OCI-LY7 (cell line): ENCODE measurements at regions not wholly inside any gene's neighbourhood (a gene's known extent, or its start where the extent isn't known, plus 50 kb on each side); places are given as distances from the start of the nearest gene placed in this dataset.

ENCODE experiments used
- BruUV-seq: library from RNA; stranded (reverse); fragments of 400-500 nt; replicated peaks from 2 replicates; lab custom pipeline; 2021; lab: Mats Ljungman, UMichigan
- CTCF ChIA-PET: fragments of 300-600 bp; sonication (Branson Sonifier 250); formaldehyde crosslinking; loops from one replicate; lab custom pipeline; 2022; ENCODE audit warnings: antibody characterized with exemption; ENCODE audit not compliant: unreplicated experiment; lab: Charles Lee
- POLR2A ChIA-PET: fragments of 300-600 bp; sonication (Branson Sonifier 250); formaldehyde crosslinking; loops from one replicate; lab custom pipeline; 2022; ENCODE audit warnings: antibody characterized with exemption; lab: Charles Lee
- DNase-seq: peaks from one replicate; pipeline ENCODE4 v3.0.0-alpha.2; 2015; ENCODE audit warnings: low spot score
- H2AFZ ChIP-seq: fragments of 200-600 bp; sonication (generic), shearing (Covaris generic); 2 replicates; pipeline ENCODE4 v1.6.1; 2014; ENCODE audit warnings: mild to moderate bottlenecking, antibody characterized with exemption, low read length, moderate library complexity
- H3K27ac ChIP-seq: fragments of 200-600 bp; sonication (generic); 2 replicates; pipeline ENCODE4 v1.5.1; 2014; ENCODE audit warnings: mixed run types, low read depth, mild to moderate bottlenecking, moderate library complexity, low read length, inconsistent platforms; ENCODE audit not compliant: poor library complexity, severe bottlenecking
- H3K36me3 ChIP-seq: fragments of 200-600 bp; sonication (generic); 2 replicates; pipeline ENCODE4 v1.6.1; 2014; ENCODE audit warnings: mild to moderate bottlenecking, antibody characterized with exemption, low read length, moderate library complexity, mixed read lengths; ENCODE audit not compliant: insufficient read depth
- H3K4me1 ChIP-seq: fragments of 200-600 bp; sonication (generic); 2 replicates; pipeline ENCODE4 v1.5.1; 2014; ENCODE audit warnings: mild to moderate bottlenecking, low read length; ENCODE audit not compliant: insufficient read depth, poor library complexity, severe bottlenecking
- H3K4me2 ChIP-seq: fragments of 200-600 bp; sonication (generic); 2 replicates; pipeline ENCODE4 v1.6.1; 2014; ENCODE audit warnings: mild to moderate bottlenecking, low read length
- H3K4me3 ChIP-seq: fragments of 200-600 bp; sonication (generic); 2 replicates; pipeline ENCODE4 v1.5.1; 2014; ENCODE audit warnings: mild to moderate bottlenecking, low read depth, low read length; ENCODE audit not compliant: poor library complexity, severe bottlenecking
- H3K79me2 ChIP-seq: fragments of 200-600 bp; sonication (generic); 2 replicates; pipeline ENCODE4 v1.6.1; 2016; ENCODE audit warnings: low read depth, mild to moderate bottlenecking, low read length, moderate library complexity, mixed read lengths; ENCODE audit not compliant: insufficient read depth
- H3K9me2 ChIP-seq: fragments of 200-600 bp; sonication (generic); 2 replicates; pipeline ENCODE4 v1.6.1; 2016; ENCODE audit warnings: mild to moderate bottlenecking, low read length, mixed read lengths; ENCODE audit not compliant: insufficient read depth
- H3K9me3 ChIP-seq: fragments of 200-600 bp; sonication (generic); 2 replicates; pipeline ENCODE4 v1.6.1; 2014; ENCODE audit warnings: mild to moderate bottlenecking, mixed run types, low read length, mixed read lengths
- H4K20me1 ChIP-seq: fragments of 200-600 bp; sonication (generic); 2 replicates; pipeline ENCODE4 v1.6.1; 2014; ENCODE audit warnings: mild to moderate bottlenecking, antibody characterized with exemption, low read length, moderate library complexity, mixed read lengths; ENCODE audit not compliant: insufficient read depth
- EZH2phosphoT487 ChIP-seq: fragments of 200-600 bp; sonication (generic); IDR thresholded peaks from 2 replicates; pipeline ENCODE4 v1.6.1; 2018; ENCODE audit warnings: low read depth, borderline replicate concordance, mild to moderate bottlenecking, mixed run types, antibody characterized with exemption, low read length, moderate library complexity, mixed read lengths
- intact Hi-C: fragments of 100-400 bp; cut with micrococcal nuclease; formaldehyde crosslinking; loops from one replicate; pipeline ENCODE4 v1.10.0; 2022; ENCODE audit not compliant: unreplicated experiment
- TF ChIP-seq, protein P1 (sequence below): fragments of 200-600 bp; sonication (generic); conservative IDR thresholded peaks from 2 replicates; pipeline ENCODE4 v1.5.1; 2014; ENCODE audit warnings: mild to moderate bottlenecking, antibody characterized with exemption, low read length, moderate library complexity, mixed read lengths

DNA sequence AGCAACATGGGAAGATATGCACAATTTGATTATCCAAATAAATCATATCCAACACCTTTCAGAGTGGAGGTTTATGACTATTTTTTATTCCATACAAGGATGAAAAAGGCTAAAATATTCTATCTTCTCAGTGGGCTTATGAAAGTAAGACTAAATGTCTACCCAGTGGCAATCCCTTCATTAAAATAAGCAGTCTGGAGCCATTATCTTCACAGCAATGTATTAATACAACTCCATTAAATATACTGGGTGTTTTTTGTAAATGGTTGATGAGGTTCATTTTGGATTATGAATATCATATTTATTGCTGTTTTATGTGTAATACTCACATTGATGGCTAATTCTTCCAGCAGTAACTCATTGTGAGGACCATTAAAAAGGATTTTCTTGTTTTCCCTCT, 352.7 kb upstream of the SOX11 start:
- Histone ChIP-seq H3K9me3 (no peaks in the 10 kb centered on the region), H3K36me3 (no peaks in the 10 kb centered on the region), H3K4me1 (no peaks in the 10 kb centered on the region), H3K9me2 (no peaks in the 10 kb centered on the region), H3K4me3 (no peak overlapping the region), H4K20me1 (no peaks in the 10 kb centered on the region), H3K4me2 (no peak overlapping the region), H3K79me2 (no peaks in the 10 kb centered on the region), H2AFZ (no peak overlapping the region), H3K27ac (no peak overlapping the region)
- BruUV-seq, result no TSS peak
- ChIA-PET CTCF (no interaction called here), POLR2A (no interaction called here)
- intact Hi-C loops, result no loop called here
- TF ChIP-seq, protein P1, sequence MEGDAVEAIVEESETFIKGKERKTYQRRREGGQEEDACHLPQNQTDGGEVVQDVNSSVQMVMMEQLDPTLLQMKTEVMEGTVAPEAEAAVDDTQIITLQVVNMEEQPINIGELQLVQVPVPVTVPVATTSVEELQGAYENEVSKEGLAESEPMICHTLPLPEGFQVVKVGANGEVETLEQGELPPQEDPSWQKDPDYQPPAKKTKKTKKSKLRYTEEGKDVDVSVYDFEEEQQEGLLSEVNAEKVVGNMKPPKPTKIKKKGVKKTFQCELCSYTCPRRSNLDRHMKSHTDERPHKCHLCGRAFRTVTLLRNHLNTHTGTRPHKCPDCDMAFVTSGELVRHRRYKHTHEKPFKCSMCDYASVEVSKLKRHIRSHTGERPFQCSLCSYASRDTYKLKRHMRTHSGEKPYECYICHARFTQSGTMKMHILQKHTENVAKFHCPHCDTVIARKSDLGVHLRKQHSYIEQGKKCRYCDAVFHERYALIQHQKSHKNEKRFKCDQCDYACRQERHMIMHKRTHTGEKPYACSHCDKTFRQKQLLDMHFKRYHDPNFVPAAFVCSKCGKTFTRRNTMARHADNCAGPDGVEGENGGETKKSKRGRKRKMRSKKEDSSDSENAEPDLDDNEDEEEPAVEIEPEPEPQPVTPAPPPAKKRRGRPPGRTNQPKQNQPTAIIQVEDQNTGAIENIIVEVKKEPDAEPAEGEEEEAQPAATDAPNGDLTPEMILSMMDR, result no peak
- TF ChIP-seq EZH2phosphoT487, result no peak
- DNase-seq, result no peak

DNA sequence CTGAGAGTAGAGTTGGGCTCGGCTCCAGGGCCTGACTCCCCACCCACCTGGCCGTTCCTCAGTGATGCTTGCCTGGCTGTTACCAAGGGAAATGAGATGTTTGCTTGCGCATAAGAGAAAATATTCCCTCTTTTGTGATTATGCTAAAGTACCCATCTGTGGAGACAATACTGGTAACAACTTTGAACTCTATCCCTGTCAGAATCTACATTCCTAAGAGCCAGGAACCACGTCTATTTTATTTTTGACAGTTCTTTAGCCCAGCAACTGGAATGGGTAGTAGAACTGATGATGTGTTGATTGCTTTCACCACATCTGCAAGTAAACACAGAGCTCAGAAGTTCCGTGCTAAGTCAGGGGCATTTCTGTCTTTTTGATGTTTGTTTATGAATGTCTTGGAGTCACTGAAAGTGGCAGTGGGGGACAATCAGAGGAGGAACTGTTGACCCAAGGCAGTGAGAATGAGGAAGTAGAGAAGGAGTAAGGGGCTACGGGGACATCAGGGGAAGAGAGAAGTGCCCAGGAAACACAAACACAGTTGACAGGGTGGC, 348.3 kb upstream of the SOX11 start:
- TF ChIP-seq, protein P1, result no peak
- no peak for TF ChIP-seq EZH2phosphoT487
- no peaks in the 10 kb centered on the region for H3K4me1 ChIP-seq
- intact Hi-C loops, result no loop called here
- H2AFZ ChIP-seq, result no peak overlapping the region
- no peaks in the 10 kb centered on the region for H3K36me3 ChIP-seq
- DNase-seq, result no peak
- H3K4me2 ChIP-seq, result no peak overlapping the region
- H3K9me3 ChIP-seq, result no peaks in the 10 kb centered on the region
- ChIA-PET CTCF (no interaction called here), POLR2A (interaction anchor here (0.5 to 0.6 kb wide), 2 partner anchors 399 to 1514 kb away, joined by 4 to 5 read pairs; no protein-coding TSS in a partner anchor)
- no TSS peak for BruUV-seq
- no peaks in the 10 kb centered on the region for H3K9me2 ChIP-seq
- H3K27ac ChIP-seq, result no peak overlapping the region
- H3K4me3 ChIP-seq, result no peak overlapping the region
- H3K79me2 ChIP-seq, result no peaks in the 10 kb centered on the region
- H4K20me1 ChIP-seq, result no peaks in the 10 kb centered on the region

DNA sequence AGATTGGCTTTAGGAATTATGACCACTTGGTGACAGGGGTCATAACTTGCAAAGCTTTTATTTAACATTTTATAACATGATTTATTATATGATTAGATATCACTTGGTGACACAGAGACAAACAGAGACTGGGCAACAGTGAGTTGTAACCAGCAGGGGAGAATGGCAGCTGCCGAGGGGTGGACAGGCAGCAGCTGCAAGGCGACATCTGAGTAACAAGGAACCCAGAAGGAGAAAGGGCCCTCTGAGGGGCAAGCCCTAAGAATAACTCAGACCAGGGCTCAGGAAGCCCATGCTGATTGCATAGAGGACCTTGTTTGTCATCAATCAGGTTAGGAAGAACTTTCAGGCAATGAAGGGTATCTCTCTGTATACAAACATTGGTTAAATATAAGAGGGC, 339.9 kb upstream of the SOX11 start:
- CTCF ChIA-PET, result no interaction called here
- intact Hi-C loops, result no loop called here
- H3K9me3 ChIP-seq, result no peaks in the 10 kb centered on the region
- no peaks in the 10 kb centered on the region for H3K36me3 ChIP-seq
- no peak overlapping the region for H3K4me3 ChIP-seq
- H3K9me2 ChIP-seq, result no peaks in the 10 kb centered on the region
- H4K20me1 ChIP-seq, result no peaks in the 10 kb centered on the region
- H3K79me2 ChIP-seq, result no peaks in the 10 kb centered on the region
- no TSS peak for BruUV-seq
- no peak overlapping the region for H3K4me2 ChIP-seq
- no peak for TF ChIP-seq EZH2phosphoT487
- TF ChIP-seq, protein P1, result no peak
- H3K27ac ChIP-seq, result no peak overlapping the region
- H3K4me1 ChIP-seq, result no peaks in the 10 kb centered on the region
- POLR2A ChIA-PET, result no interaction called here
- H2AFZ ChIP-seq, result no peak overlapping the region
- no peak for DNase-seq
